ENCODE measurements at regions not wholly inside any gene's neighbourhood (a gene's known extent, or its start where the extent isn't known, plus 50 kb on each side); places are given as distances from the start of the nearest gene placed in this dataset.

- Histone ChIP-seq H2BK120ac (replicated peaks; ENCODE audit: low read depth, low read length) (no peak overlapping the region), H4K5ac (ENCODE audit: insufficient read length, low read depth, low read length) (no peak overlapping the region), H3K56ac (replicated peaks; ENCODE audit: insufficient read length, low read depth, low read length) (no peak overlapping the region), H3K9me3 (ENCODE audit: insufficient read depth in 2 of 2, low read depth in 1 of 2, low read length in 1 of 2) (0 out of 4 replicates have a peak, but pooled peaks cover 0 to 3% of the 10 kb centered on the region in 2 experiments), H3K4me3 (ENCODE audit: extremely low read depth in 1 of 4, insufficient read depth in 2 of 4, low read depth in 3 of 4, low read length in 4 of 4) (no peak overlapping the region), H3K23ac (ENCODE audit: insufficient read length) (no peak overlapping the region), H3K27me3 (replicated peaks in 1 of 4; ENCODE audit: control insufficient read depth in 3 of 4, extremely low read depth in 1 of 4, insufficient read depth in 3 of 4, low read length in 3 of 4) (no peaks in the 10 kb centered on the region), H2BK20ac (ENCODE audit: low read length) (no peak overlapping the region), H3K79me1 (ENCODE audit: low read depth, low read length) (no peaks in the 10 kb centered on the region), H2BK5ac (ENCODE audit: low read depth, low read length) (no peak overlapping the region), H3K79me2 (ENCODE audit: control insufficient read depth in 1 of 2, insufficient read depth in 2 of 2, low read length in 2 of 2) (no peaks in the 10 kb centered on the region), H4K8ac (ENCODE audit: extremely low read depth, insufficient read depth, low read length) (no peak overlapping the region), H3K27ac (ENCODE audit: low read depth, low read length) (no peak overlapping the region), H3K9ac (replicated peaks in 1 of 4; ENCODE audit: extremely low read depth in 1 of 4, low read depth in 3 of 4, low read length in 3 of 4) (no peak overlapping the region), H3K36me3 (ENCODE audit: control insufficient read depth in 2 of 4, insufficient read depth in 4 of 4, low read length in 3 of 4) (no peaks in the 10 kb centered on the region), H3K4me2 (ENCODE audit: insufficient read depth in 1 of 2, low read depth in 2 of 2, low read length in 2 of 2) (no peak overlapping the region), H2BK15ac (ENCODE audit: low read length) (no peak overlapping the region), H2BK12ac (ENCODE audit: low read depth, low read length) (no peak overlapping the region), H3K4ac (replicated peaks; ENCODE audit: insufficient read length, low read depth, low read length) (no peak overlapping the region), H4K20me1 (replicated peaks in 1 of 2; ENCODE audit: control insufficient read depth in 1 of 2, insufficient read depth in 2 of 2, low read length in 2 of 2) (no peaks in the 10 kb centered on the region), H3K23me2 (ENCODE audit: low read depth, low read length) (no peaks in the 10 kb centered on the region), H2AFZ (ENCODE audit: low read length) (no peak overlapping the region), H3K14ac (ENCODE audit: insufficient read length) (no peak overlapping the region), H3K4me1 (replicated peaks in 1 of 4; ENCODE audit: control insufficient read depth in 3 of 4, insufficient read depth in 4 of 4, low read length in 3 of 4) (no peaks in the 10 kb centered on the region), H3K18ac (ENCODE audit: extremely low read depth, low read length) (no peak overlapping the region), H2AK5ac (ENCODE audit: low read depth, low read length) (no peak overlapping the region), H4K91ac (replicated peaks; ENCODE audit: insufficient read length, low read length) (no peak overlapping the region)
- CTCF ChIA-PET (ENCODE audit: partially characterized antibody), result no interaction called here
- FAIRE-seq (no peak), DNase-seq (ENCODE audit: low read depth in 1 of 2, low spot score in 2 of 2) (no peak)
- POLR2A ChIA-PET (ENCODE audit: partially characterized antibody), result no interaction called here
- 85% methylated on average over 2 of the region's 2 CpGs; no CpG with 5 or more reads in 1 of the 2 experiments for WGBS, 2 experiments (ENCODE audit: extremely low coverage in 1 of 2, insufficient coverage in 1 of 2, insufficient read length in 1 of 2, insufficient replicate concordance in 2 of 2, low coverage in 1 of 2, low lambda C conversion rate in 2 of 2, missing lambda C conversion rate in 1 of 2)
- TF ChIP-seq BCL11A (IDR thresholded peaks at IDR 0.05; ENCODE audit: low read depth in 2 of 2, low read length in 2 of 2), result no peak
- no peak for TF ChIP-seq HDAC6 (IDR thresholded peaks at IDR 0.05; ENCODE audit: low read depth, low read length)
- no peak for TF ChIP-seq RNF2 (IDR thresholded peaks at IDR 0.05; ENCODE audit: borderline replicate concordance, low read depth, low read length, missing control alignments, poor library complexity, severe bottlenecking)
- TF ChIP-seq EP300 (IDR thresholded peaks at IDR 0.05; ENCODE audit: borderline replicate concordance in 1 of 2, low read depth in 2 of 2, low read length in 2 of 2), result no peak
- TF ChIP-seq POLR2A (IDR thresholded peaks at IDR 0.05; ENCODE audit: control extremely low read depth in 1 of 2, low read depth in 2 of 2, low read length in 2 of 2), result no peak
- no peak for TF ChIP-seq CHD2 (IDR thresholded peaks at IDR 0.05; ENCODE audit: low read length)
- no peak for TF ChIP-seq SP2 (IDR thresholded peaks at IDR 0.05; ENCODE audit: low read length)
- TF ChIP-seq RXRA (IDR thresholded peaks at IDR 0.05; ENCODE audit: insufficient read depth, low read depth, low read length), result no peak
- TF ChIP-seq SIN3A (conservative IDR thresholded peaks at IDR 0.05 in 1 of 2, IDR thresholded peaks at IDR 0.05 in 1 of 2; ENCODE audit: low read depth in 1 of 2, low read length in 2 of 2), result no peak
- TF ChIP-seq FOSL1 (IDR thresholded peaks at IDR 0.05; ENCODE audit: insufficient read depth, low read depth, low read length), result no peak
- TF ChIP-seq USF2 (IDR thresholded peaks at IDR 0.05; ENCODE audit: low read length), result no peak
- no peak for TF ChIP-seq ATF3 (IDR thresholded peaks at IDR 0.05; ENCODE audit: insufficient read depth, low read depth, low read length)
- TF ChIP-seq KDM5A (IDR thresholded peaks at IDR 0.05; ENCODE audit: low read length), result no peak
Observed at GRCh38 chr5:98144710-98145109, 628.8 kb upstream of the RGMB start.

Data from H1 (cell line).